PC-3 (cell line): ENCODE measurements at regions not wholly inside any gene's neighbourhood (a gene's known extent, or its start where the extent isn't known, plus 50 kb on each side); places are given as distances from the start of the nearest gene placed in this dataset.

ENCODE experiments used
- ATAC-seq: fragments of 200-7000 bp; cut with Tn5 transposase; 2 replicates; pipeline ENCODE4 v1.9.1; 2020; ENCODE audit warnings: mild to moderate bottlenecking, moderate library complexity
- BruUV-seq: library from RNA; stranded (reverse); fragments of 400-500 nt; replicated peaks from 2 replicates; lab custom pipeline; 2021; lab: Mats Ljungman, UMichigan
- CTCF ChIA-PET: fragments of 300-600 bp; sonication (Branson Sonifier 250); formaldehyde crosslinking; loops from one replicate; lab custom pipeline; 2022; ENCODE audit warnings: antibody characterized with exemption; lab: Charles Lee
- POLR2A ChIA-PET: fragments of 300-600 bp; sonication (Branson Sonifier 250); formaldehyde crosslinking; loops from one replicate; lab custom pipeline; 2022; ENCODE audit warnings: antibody characterized with exemption; ENCODE audit not compliant: unreplicated experiment; lab: Charles Lee
- DNase-seq: peaks from one replicate; pipeline ENCODE4 v3.0.0-alpha.2; 2015
- H2AFZ ChIP-seq: fragments of 300-600 bp; sonication (generic); 2 replicates; pipeline ENCODE4 v1.6.0; 2016; ENCODE audit warnings: antibody characterized with exemption, low read length
- H3F3A ChIP-seq: fragments of 300-600 bp; sonication (generic); one replicate; pipeline ENCODE4 v1.6.0; 2017; ENCODE audit warnings: antibody characterized with exemption, low read length, control low read depth, mild to moderate bottlenecking; ENCODE audit not compliant: unreplicated experiment
- H3K27ac ChIP-seq: fragments of 300-600 bp; sonication (generic); 2 replicates; pipeline ENCODE4 v1.5.1; 2016; ENCODE audit warnings: mild to moderate bottlenecking, low read length
- H3K27me3 ChIP-seq: fragments of 300-600 bp; sonication (generic); 2 replicates; pipeline ENCODE4 v1.6.1; 2016; ENCODE audit warnings: low read length, mixed read lengths
- H3K36me3 ChIP-seq: fragments of 300-600 bp; sonication (generic); 2 replicates; pipeline ENCODE4 v1.6.1; 2016; ENCODE audit warnings: low read depth, mixed run types, low read length, mixed read lengths
- H3K4me1 ChIP-seq: fragments of 300-600 bp; sonication (generic); 2 replicates; pipeline ENCODE4 v1.5.1; 2016; ENCODE audit warnings: low read length; ENCODE audit not compliant: insufficient read depth
- H3K4me2 ChIP-seq: fragments of 300-600 bp; sonication (generic); 2 replicates; pipeline ENCODE4 v1.6.0; 2016; ENCODE audit warnings: low read length
- H3K4me3 ChIP-seq: fragments of 300-600 bp; sonication (generic); 2 replicates; pipeline ENCODE4 v1.5.1; 2016; ENCODE audit warnings: mild to moderate bottlenecking, low read length, mixed read lengths
- H3K79me2 ChIP-seq: fragments of 300-600 bp; sonication (generic); 2 replicates; pipeline ENCODE4 v1.6.1; 2017; ENCODE audit warnings: low read length, mixed read lengths
- H3K9ac ChIP-seq: fragments of 300-600 bp; sonication (generic); 2 replicates; pipeline ENCODE4 v1.6.0; 2016; ENCODE audit warnings: mild to moderate bottlenecking, low read length
- H3K9me2 ChIP-seq: fragments of 300-600 bp; sonication (generic); replicated peaks from 2 replicates; pipeline ENCODE4 v1.6.1; 2016; ENCODE audit warnings: mixed run types, low read length, mixed read lengths
- H3K9me3 ChIP-seq: fragments of 300-600 bp; sonication (generic); 2 replicates; pipeline ENCODE4 v1.6.1; 2016; ENCODE audit warnings: low read length, mixed read lengths
- H4K20me1 ChIP-seq: fragments of 300-600 bp; sonication (generic); 2 replicates; pipeline ENCODE4 v1.6.1; 2016; ENCODE audit warnings: low read length, mixed read lengths
- EZH2 ChIP-seq: fragments of 300-600 bp; sonication (generic); IDR thresholded peaks from one replicate; pipeline ENCODE4 v1.6.1; 2017; ENCODE audit warnings: antibody characterized with exemption, mild to moderate bottlenecking, low read length; ENCODE audit not compliant: unreplicated experiment
- EZH2phosphoT487 ChIP-seq: fragments of 300-600 bp; sonication (generic); IDR thresholded peaks from 2 replicates; pipeline ENCODE4 v1.6.1; 2018; ENCODE audit warnings: mild to moderate bottlenecking, antibody characterized with exemption, low read length, borderline replicate concordance
- intact Hi-C: fragments of 100-400 bp; cut with micrococcal nuclease; formaldehyde crosslinking; loops from 2 replicates; pipeline ENCODE4 v1.9.0; 2023
- TF ChIP-seq, protein P1 (sequence below): fragments of 300-600 bp; sonication (generic); conservative IDR thresholded peaks from 2 replicates; pipeline ENCODE4 v1.5.1; 2017; ENCODE audit warnings: antibody characterized with exemption, low read depth, mild to moderate bottlenecking, low read length

DNA sequence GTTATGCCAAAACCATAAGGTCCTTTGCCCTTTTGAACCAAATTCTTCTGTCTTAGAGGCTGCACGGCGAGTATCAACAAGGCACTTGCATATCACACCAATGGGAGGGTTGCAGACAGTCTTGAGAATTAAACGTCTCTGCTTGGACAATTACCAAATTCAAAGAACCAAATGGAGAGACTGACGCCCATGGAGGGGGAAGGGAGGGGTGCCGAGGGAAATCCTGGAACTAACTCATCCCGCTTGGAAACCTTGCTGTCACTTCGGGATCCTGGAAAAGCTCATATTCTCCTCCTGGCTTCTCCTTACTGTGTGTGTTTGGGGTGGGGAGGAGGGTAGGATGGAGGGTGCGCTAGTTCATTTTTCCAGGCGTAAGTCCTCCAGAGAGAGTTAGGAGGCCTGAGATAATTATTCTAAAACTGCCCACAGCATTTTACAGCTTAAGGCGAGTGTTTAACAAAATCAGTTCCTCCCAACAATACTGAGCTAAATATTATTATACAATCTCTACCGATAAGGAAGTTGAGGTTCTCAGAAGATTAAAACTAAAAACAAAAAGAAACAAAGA, 425.1 kb downstream of the TSHZ3 start:
- ChIA-PET CTCF (no interaction called here), POLR2A (no interaction called here)
- H3K27me3 ChIP-seq = no peaks in the 10 kb centered on the region
- no peak overlapping the region for H3K4me3 ChIP-seq
- intact Hi-C loops = no loop called here
- H3K9me2 ChIP-seq = no peaks in the 10 kb centered on the region
- TF ChIP-seq, protein P1, sequence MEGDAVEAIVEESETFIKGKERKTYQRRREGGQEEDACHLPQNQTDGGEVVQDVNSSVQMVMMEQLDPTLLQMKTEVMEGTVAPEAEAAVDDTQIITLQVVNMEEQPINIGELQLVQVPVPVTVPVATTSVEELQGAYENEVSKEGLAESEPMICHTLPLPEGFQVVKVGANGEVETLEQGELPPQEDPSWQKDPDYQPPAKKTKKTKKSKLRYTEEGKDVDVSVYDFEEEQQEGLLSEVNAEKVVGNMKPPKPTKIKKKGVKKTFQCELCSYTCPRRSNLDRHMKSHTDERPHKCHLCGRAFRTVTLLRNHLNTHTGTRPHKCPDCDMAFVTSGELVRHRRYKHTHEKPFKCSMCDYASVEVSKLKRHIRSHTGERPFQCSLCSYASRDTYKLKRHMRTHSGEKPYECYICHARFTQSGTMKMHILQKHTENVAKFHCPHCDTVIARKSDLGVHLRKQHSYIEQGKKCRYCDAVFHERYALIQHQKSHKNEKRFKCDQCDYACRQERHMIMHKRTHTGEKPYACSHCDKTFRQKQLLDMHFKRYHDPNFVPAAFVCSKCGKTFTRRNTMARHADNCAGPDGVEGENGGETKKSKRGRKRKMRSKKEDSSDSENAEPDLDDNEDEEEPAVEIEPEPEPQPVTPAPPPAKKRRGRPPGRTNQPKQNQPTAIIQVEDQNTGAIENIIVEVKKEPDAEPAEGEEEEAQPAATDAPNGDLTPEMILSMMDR = no peak
- TF ChIP-seq EZH2phosphoT487 = no peak
- no peak for TF ChIP-seq EZH2
- no peak for DNase-seq
- no peaks in the 10 kb centered on the region for H3K36me3 ChIP-seq
- no peaks in the 10 kb centered on the region for H3K79me2 ChIP-seq
- H3F3A ChIP-seq = no peaks in the 10 kb centered on the region
- no peak overlapping the region for H3K4me2 ChIP-seq
- no peak overlapping the region for H3K9ac ChIP-seq
- H4K20me1 ChIP-seq = no peaks in the 10 kb centered on the region
- no peak overlapping the region for H3K27ac ChIP-seq
- no peaks in the 10 kb centered on the region for H3K4me1 ChIP-seq
- no peak overlapping the region for H2AFZ ChIP-seq
- BruUV-seq = no TSS peak
- no peak for ATAC-seq
- H3K9me3 ChIP-seq = no peaks in the 10 kb centered on the region

DNA sequence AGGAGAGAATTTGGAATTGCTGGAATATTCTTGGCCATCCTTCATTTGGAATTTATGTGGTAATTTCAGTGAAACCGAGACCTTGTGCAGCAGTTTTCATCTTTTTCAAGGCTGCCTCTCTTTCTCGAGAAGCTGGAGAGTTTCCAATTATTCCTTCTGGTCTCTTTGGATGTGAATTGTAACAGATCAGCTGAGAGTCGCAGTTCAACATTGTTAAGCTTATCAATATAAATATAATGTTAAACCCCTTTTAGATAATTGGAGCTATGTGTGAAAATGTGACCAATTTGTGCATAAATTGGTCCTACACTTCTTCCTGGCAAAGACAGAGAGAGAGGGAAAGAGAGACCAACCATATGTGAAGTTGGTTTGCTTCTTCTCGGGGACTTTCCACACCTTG, 425.6 kb downstream of the TSHZ3 start:
- no peaks in the 10 kb centered on the region for H3K9me2 ChIP-seq
- DNase-seq (no peak), ATAC-seq (no peak)
- H3K79me2 ChIP-seq = no peaks in the 10 kb centered on the region
- H3K4me3 ChIP-seq = no peak overlapping the region
- CTCF ChIA-PET = no interaction called here
- no peaks in the 10 kb centered on the region for H4K20me1 ChIP-seq
- BruUV-seq = no TSS peak
- H3K9me3 ChIP-seq = no peaks in the 10 kb centered on the region
- POLR2A ChIA-PET = no interaction called here
- intact Hi-C loops = no loop called here
- H3K4me2 ChIP-seq = no peak overlapping the region
- H2AFZ ChIP-seq = no peak overlapping the region
- no peak overlapping the region for H3K9ac ChIP-seq
- H3F3A ChIP-seq = no peaks in the 10 kb centered on the region
- TF ChIP-seq EZH2 = no peak
- no peak for TF ChIP-seq EZH2phosphoT487
- TF ChIP-seq, protein P1 = no peak
- no peaks in the 10 kb centered on the region for H3K4me1 ChIP-seq
- H3K36me3 ChIP-seq = no peaks in the 10 kb centered on the region
- no peaks in the 10 kb centered on the region for H3K27me3 ChIP-seq
- H3K27ac ChIP-seq = no peak overlapping the region

DNA sequence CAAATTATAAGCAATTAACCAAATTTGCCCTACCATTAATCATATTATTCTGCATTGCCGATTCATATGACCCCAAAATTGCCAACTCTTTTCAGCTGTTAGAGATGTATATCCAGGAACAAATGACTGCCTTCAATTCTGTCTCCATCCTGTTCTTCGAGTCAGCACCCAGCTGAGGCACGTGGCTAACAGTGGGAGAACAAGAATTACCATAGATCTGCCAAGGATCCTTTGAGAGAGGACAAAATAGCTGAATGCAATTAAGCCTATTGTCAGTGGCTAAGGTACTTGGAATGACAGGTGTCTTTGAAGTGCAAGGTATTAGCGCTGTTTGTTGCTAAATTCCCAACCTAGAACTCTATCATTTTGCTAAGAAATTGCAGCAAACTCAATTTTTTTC, 426.1 kb downstream of the TSHZ3 start:
- H3K9me3 ChIP-seq = no peaks in the 10 kb centered on the region
- no peaks in the 10 kb centered on the region for H3K79me2 ChIP-seq
- CTCF ChIA-PET = no interaction called here
- H4K20me1 ChIP-seq = no peaks in the 10 kb centered on the region
- intact Hi-C loops = no loop called here
- TF ChIP-seq EZH2phosphoT487 (no peak), EZH2 (no peak)
- TF ChIP-seq, protein P1 = no peak
- H3K4me3 ChIP-seq = no peak overlapping the region
- no peaks in the 10 kb centered on the region for H3K9me2 ChIP-seq
- no peaks in the 10 kb centered on the region for H3K4me1 ChIP-seq
- H3K27me3 ChIP-seq = no peaks in the 10 kb centered on the region
- H3K4me2 ChIP-seq = no peak overlapping the region
- no peak for DNase-seq
- no peaks in the 10 kb centered on the region for H3F3A ChIP-seq
- no peak overlapping the region for H3K9ac ChIP-seq
- no peak overlapping the region for H2AFZ ChIP-seq
- no peaks in the 10 kb centered on the region for H3K36me3 ChIP-seq
- no peak overlapping the region for H3K27ac ChIP-seq
- POLR2A ChIA-PET = no interaction called here
- ATAC-seq = no peak
- BruUV-seq = no TSS peak
